Gastroesophageal sphincter (tissue), 4 donors: ENCODE measurements at regions not wholly inside any gene's neighbourhood (a gene's known extent, or its start where the extent isn't known, plus 50 kb on each side); places are given as distances from the start of the nearest gene placed in this dataset.

Experiments used
- ATAC-seq: fragments of 150-250 bp; one replicate; pipeline ENCODE4 v1.9.1; 2016; ENCODE audit warnings: mild to moderate bottlenecking, moderate library complexity
- H3K27ac ChIP-seq, 4 donors: fragments of 200-600 bp; sonication (generic) in 3 of 4; 1 replicate in 3 of 4; 2 replicates in 1 of 4; pipeline ENCODE4 v1.5.1; 2016 to 2019
- H3K27me3 ChIP-seq: fragments of 200-600 bp; sonication (generic); one replicate; pipeline ENCODE4 v1.5.1; 2019
- H3K36me3 ChIP-seq, 2 donors: fragments of 200-600 bp; sonication (generic); one replicate each; pipeline ENCODE4 v1.5.1; 2019; ENCODE audit warnings: control low read depth in 1 of 2
- H3K4me1 ChIP-seq, 3 donors: fragments of 200-600 bp; sonication (generic); 1 replicate in 2 of 3; 2 replicates in 1 of 3; pipeline ENCODE4 v1.5.1; 2016 to 2019; ENCODE audit warnings: control low read depth in 2 of 3
- H3K4me3 ChIP-seq, 2 donors: fragments of 200-600 bp; sonication (generic); one replicate each; pipeline ENCODE4 v1.5.1; 2019; ENCODE audit warnings: mild to moderate bottlenecking in 1 of 2, moderate library complexity in 1 of 2
- H3K9me3 ChIP-seq, 3 donors: fragments of 200-600 bp; sonication (generic); one replicate each; pipeline ENCODE4 v1.5.1; 2017 to 2019; ENCODE audit warnings: control low read depth in 2 of 3
- CTCF ChIP-seq, 4 experiments: fragments of 200-600 bp in 2 of 4; fragments of 450-650 bp in 2 of 4; sonication (generic) in 1 of 4; IDR thresholded peaks; one replicate each; pipeline ENCODE4 v1.5.1; 2017 to 2019; ENCODE audit warnings: antibody characterized with exemption in 4 of 4, mild to moderate bottlenecking in 2 of 4, moderate library complexity in 2 of 4
- EP300 ChIP-seq: sonication (generic); formaldehyde crosslinking; IDR thresholded peaks from one replicate; pipeline ENCODE4 v1.6.1; 2017; ENCODE audit warnings: antibody characterized with exemption, mild to moderate bottlenecking
- POLR2A ChIP-seq, 2 donors: fragments of 450-650 bp; IDR thresholded peaks; one replicate each; pipeline ENCODE4 v1.6.1; 2017; ENCODE audit warnings: antibody characterized with exemption in 2 of 2, mild to moderate bottlenecking in 2 of 2, moderate library complexity in 1 of 2
- POLR2AphosphoS5 ChIP-seq: sonication (generic); formaldehyde crosslinking; IDR thresholded peaks from one replicate; pipeline ENCODE4 v1.6.1; 2017; ENCODE audit warnings: antibody characterized with exemption
- whole genome bisulfite sequencing, 2 donors: methylation state at CpG; one replicate each; pipeline ENCODE4 v1.1.5; 2018; ENCODE audit warnings: low coverage in 1 of 2; 5-methylcytosine and 5-hydroxymethylcytosine counted together

GRCh38 chr9:126112135-126112720 lies 214.4 kb upstream of the MVB12B start:
- no peak for ATAC-seq
- WGBS, 2 donors, result 60 to 92% methylated on average over 1 to 5 of the region's 11 CpGs
- no peak overlapping the region for H3K27ac ChIP-seq
- H3K4me1 ChIP-seq, result no peaks in the 10 kb centered on the region
- no peaks in the 10 kb centered on the region for H3K36me3 ChIP-seq
- H3K9me3 ChIP-seq, result no peaks in the 10 kb centered on the region
- TF ChIP-seq POLR2A (IDR thresholded peaks at IDR 0.05) (no peak), POLR2AphosphoS5 (no peak), CTCF (IDR thresholded peaks at IDR 0.05) (no peak)
- no peak overlapping the region for H3K4me3 ChIP-seq
- peaks cover 19% of the 10 kb centered on the region for H3K27me3 ChIP-seq

GRCh38 chr9:126113176-126113575 lies 213.5 kb upstream of the MVB12B start:
- H3K9me3 ChIP-seq, result no peaks in the 10 kb centered on the region
- ATAC-seq, result no peak
- H3K27me3 ChIP-seq, result peaks cover 14% of the 10 kb centered on the region
- WGBS, 2 donors, result 80 to 90% methylated on average over 2 of the region's 2 CpGs
- TF ChIP-seq CTCF (IDR thresholded peaks at IDR 0.05) (no peak), POLR2AphosphoS5 (no peak), EP300 (no peak)
- no peaks in the 10 kb centered on the region for H3K36me3 ChIP-seq
- H3K4me1 ChIP-seq, result no peaks in the 10 kb centered on the region
- H3K4me3 ChIP-seq, result no peak overlapping the region
- H3K27ac ChIP-seq, result no peak overlapping the region

GRCh38 chr9:126113756-126114408 lies 212.7 kb upstream of the MVB12B start:
- H3K27ac ChIP-seq, result no peak overlapping the region
- no peak overlapping the region for H3K4me3 ChIP-seq
- H3K36me3 ChIP-seq, result no peaks in the 10 kb centered on the region
- ATAC-seq, result no peak
- H3K27me3 ChIP-seq, result peaks cover 7% of the 10 kb centered on the region
- no peak for TF ChIP-seq CTCF (IDR thresholded peaks at IDR 0.05)
- no peak for TF ChIP-seq POLR2A (IDR thresholded peaks at IDR 0.05)
- no peak for TF ChIP-seq POLR2AphosphoS5
- no peak for TF ChIP-seq EP300
- WGBS, 2 donors, result 83% methylated on average over 6 to 15 of the region's 17 CpGs
- H3K4me1 ChIP-seq, result no peaks in the 10 kb centered on the region
- no peaks in the 10 kb centered on the region for H3K9me3 ChIP-seq

DNA sequence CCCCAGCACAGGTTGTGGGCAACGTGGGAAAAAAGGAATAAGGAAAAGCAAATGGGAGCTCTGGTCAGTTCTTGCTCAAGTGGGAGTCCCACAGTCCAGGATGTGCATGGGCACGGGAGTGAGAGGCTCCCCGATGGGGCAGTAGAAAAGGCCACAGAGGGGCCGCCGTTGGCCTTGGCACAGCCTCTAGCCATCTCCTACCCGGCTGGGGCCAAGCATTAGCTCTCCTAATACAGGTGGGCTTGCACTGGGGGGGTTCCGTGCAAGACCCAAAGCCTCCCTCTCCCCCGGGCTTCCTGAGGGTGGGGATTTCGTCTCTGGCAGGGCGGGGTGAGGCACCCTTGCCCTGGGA lies 212.2 kb upstream of the MVB12B start:
- Histone ChIP-seq H3K36me3 (no peaks in the 10 kb centered on the region), H3K9me3 (no peaks in the 10 kb centered on the region), H3K27ac (no peak overlapping the region), H3K27me3 (peaks cover 2% of the 10 kb centered on the region), H3K4me3 (no peak overlapping the region), H3K4me1 (no peaks in the 10 kb centered on the region)
- TF ChIP-seq POLR2A (IDR thresholded peaks at IDR 0.05) (no peak), CTCF (IDR thresholded peaks at IDR 0.05) (no peak), POLR2AphosphoS5 (no peak), EP300 (no peak)
- WGBS, 2 donors, result no CpG with 5 or more reads among the region's 10 CpGs
- no peak for ATAC-seq

- 42 to 70% methylated on average over 11 to 12 of the region's 12 CpGs for WGBS, 2 donors
- H3K4me1 ChIP-seq, result no peaks in the 10 kb centered on the region
- no peak overlapping the region for H3K27ac ChIP-seq
- no peak for ATAC-seq
- no peaks in the 10 kb centered on the region for H3K9me3 ChIP-seq
- no peaks in the 10 kb centered on the region for H3K27me3 ChIP-seq
- H3K36me3 ChIP-seq, result no peaks in the 10 kb centered on the region
- TF ChIP-seq EP300 (no peak), POLR2A (IDR thresholded peaks at IDR 0.05) (no peak), POLR2AphosphoS5 (no peak), CTCF (IDR thresholded peaks at IDR 0.05) (no peak)
- no peak overlapping the region for H3K4me3 ChIP-seq
Measured at GRCh38 chr9:126114850-126115460, 211.7 kb upstream of the MVB12B start.
